Natural killer cell (primary cell): ENCODE measurements at regions not wholly inside any gene's neighbourhood (a gene's known extent, or its start where the extent isn't known, plus 50 kb on each side); places are given as distances from the start of the nearest gene placed in this dataset.

ENCODE experiments used
- ATAC-seq, 3 donors: fragments of 150-1000 bp in 2 of 3; fragments of 200-7000 bp in 1 of 3; cut with Tn5 transposase; 1 replicate in 1 of 3; 2 replicates in 2 of 3; pipeline ENCODE4 v1.10.0; 2021; ENCODE audit warnings: mild to moderate bottlenecking in 2 of 3, moderate library complexity in 2 of 3
- DNase-seq, 2 donors: peaks; one replicate each; pipeline versions ENCODE4 v3.0.0 to v3.0.0-alpha.2; 2013 to 2021; ENCODE audit warnings: mixed read lengths in 1 of 2
- H3K27ac ChIP-seq: one replicate; pipeline ENCODE4 v1.5.1; 2013; ENCODE audit warnings: mild to moderate bottlenecking, low read length
- H3K27me3 ChIP-seq: one replicate; pipeline ENCODE4 v1.6.1; 2013; ENCODE audit warnings: low read length; ENCODE audit not compliant: control insufficient read depth, insufficient read depth
- H3K36me3 ChIP-seq: one replicate; pipeline ENCODE4 v1.6.1; 2013; ENCODE audit warnings: low read length; ENCODE audit not compliant: control insufficient read depth, insufficient read depth
- H3K4me1 ChIP-seq: one replicate; pipeline ENCODE4 v1.6.1; 2013; ENCODE audit warnings: low read length; ENCODE audit not compliant: control insufficient read depth, insufficient read depth
- H3K4me3 ChIP-seq: one replicate; pipeline ENCODE4 v1.5.1; 2013; ENCODE audit warnings: low read length
- H3K9me3 ChIP-seq: one replicate; pipeline ENCODE4 v1.6.1; 2013; ENCODE audit warnings: low read length; ENCODE audit not compliant: control insufficient read depth, insufficient read depth
- H3K27ac Mint-ChIP-seq, 2 donors: one replicate each; pipeline ENCODE4 v1.8.0; 2022; ENCODE audit warnings: mild to moderate bottlenecking in 2 of 2, mixed read lengths in 2 of 2, moderate library complexity in 1 of 2
- H3K27me3 Mint-ChIP-seq, 2 donors: one replicate each; pipeline ENCODE4 v1.8.0; 2022; ENCODE audit warnings: low read depth in 2 of 2, mixed read lengths in 2 of 2
- H3K36me3 Mint-ChIP-seq: one replicate; pipeline ENCODE4 v1.8.0; 2022; ENCODE audit warnings: mixed read lengths
- H3K4me1 Mint-ChIP-seq, 2 donors: one replicate each; pipeline ENCODE4 v1.8.0; 2022; ENCODE audit warnings: mixed read lengths in 2 of 2
- H3K4me3 Mint-ChIP-seq: one replicate; pipeline ENCODE4 v1.8.0; 2022; ENCODE audit warnings: mild to moderate bottlenecking, moderate library complexity, mixed read lengths
- H3K9me3 Mint-ChIP-seq, 2 donors: one replicate each; pipeline ENCODE4 v1.8.0; 2022; ENCODE audit warnings: mixed read lengths in 2 of 2
- CTCF ChIP-seq: fragments of 200-600 bp; IDR thresholded peaks from one replicate; pipeline ENCODE4 v1.8.0; 2022; ENCODE audit warnings: antibody characterized with exemption
- WGBS: methylation state at CpG from one replicate; pipeline ENCODE4 v1.1.7; 2013; ENCODE audit warnings: missing lambda C conversion rate; ENCODE audit not compliant: insufficient coverage; 5-methylcytosine and 5-hydroxymethylcytosine counted together
- intact Hi-C: fragments of 100-400 bp; cut with micrococcal nuclease; formaldehyde crosslinking; loops from one replicate; pipeline ENCODE4 v1.14.2; 2022

GRCh38 chr12:65632131-65632855 lies 192.0 kb upstream of the HMGA2 start:
- no peaks in the 10 kb centered on the region for H3K9me3 ChIP-seq
- no peaks in the 10 kb centered on the region for H3K36me3 ChIP-seq
- ATAC-seq, result no peak
- no peak for TF ChIP-seq CTCF
- H3K4me3 ChIP-seq, result no peak overlapping the region
- no peak overlapping the region for H3K4me3 Mint-ChIP-seq
- intact Hi-C loops, result no loop called here
- H3K27ac Mint-ChIP-seq, result no peak overlapping the region
- no peaks in the 10 kb centered on the region for H3K27me3 ChIP-seq
- DNase-seq, result no peak
- WGBS, result 85% methylated on average over 5 of the region's 5 CpGs
- H3K27me3 Mint-ChIP-seq, result peaks cover 9 to 14% of the 10 kb centered on the region in 2 donors
- H3K4me1 ChIP-seq, result no peaks in the 10 kb centered on the region
- no peaks in the 10 kb centered on the region for H3K9me3 Mint-ChIP-seq
- H3K4me1 Mint-ChIP-seq, result no peaks in the 10 kb centered on the region
- H3K36me3 Mint-ChIP-seq, result no peaks in the 10 kb centered on the region
- no peak overlapping the region for H3K27ac ChIP-seq

- peaks cover 9 to 12% of the 10 kb centered on the region in 2 donors for H3K27me3 Mint-ChIP-seq
Measured at GRCh38 chr12:65634061-65634460, 190.2 kb upstream of the HMGA2 start.

GRCh38 chr12:65634626-65635331 lies 189.5 kb upstream of the HMGA2 start:
- Histone ChIP-seq H3K27me3 (no peaks in the 10 kb centered on the region), H3K4me3 (no peak overlapping the region), H3K4me1 (no peaks in the 10 kb centered on the region), H3K27ac (no peak overlapping the region), H3K9me3 (no peaks in the 10 kb centered on the region), H3K36me3 (no peaks in the 10 kb centered on the region)
- 98% methylated on average over 4 of the region's 6 CpGs for WGBS
- H3K36me3 Mint-ChIP-seq, result no peaks in the 10 kb centered on the region
- intact Hi-C loops, result no loop called here
- ATAC-seq, result no peak
- no peaks in the 10 kb centered on the region for H3K4me1 Mint-ChIP-seq
- peaks cover 5 to 7% of the 10 kb centered on the region in 2 donors for H3K27me3 Mint-ChIP-seq
- H3K9me3 Mint-ChIP-seq, result no peaks in the 10 kb centered on the region
- no peak overlapping the region for H3K27ac Mint-ChIP-seq
- no peak overlapping the region for H3K4me3 Mint-ChIP-seq
- TF ChIP-seq CTCF, result no peak
- no peak for DNase-seq

More at GRCh38 chr12:65634061-65634460, 190.2 kb upstream of the HMGA2 start:
- Mint-ChIP-seq H3K36me3 (no peaks in the 10 kb centered on the region), H3K4me1 (no peaks in the 10 kb centered on the region), H3K9me3 (no peaks in the 10 kb centered on the region), H3K27ac (no peak overlapping the region), H3K4me3 (no peak overlapping the region)
- intact Hi-C loops, result no loop called here
- Histone ChIP-seq H3K27me3 (no peaks in the 10 kb centered on the region), H3K36me3 (no peaks in the 10 kb centered on the region), H3K4me3 (no peak overlapping the region), H3K4me1 (no peaks in the 10 kb centered on the region), H3K27ac (no peak overlapping the region), H3K9me3 (no peaks in the 10 kb centered on the region)
- ATAC-seq (no peak), DNase-seq (no peak)
- TF ChIP-seq CTCF, result no peak
- 92% methylated on average over 3 of the region's 3 CpGs for WGBS
